Left lung (tissue), 4 donors: ENCODE measurements at regions not wholly inside any gene's neighbourhood (a gene's known extent, or its start where the extent isn't known, plus 50 kb on each side); places are given as distances from the start of the nearest gene placed in this dataset.

Source experiments
- ATAC-seq: fragments of 200-7000 bp; cut with Tn5 transposase; one replicate; pipeline ENCODE4 v1.9.1; 2020; ENCODE audit warnings: moderate library complexity
- DNase-seq, 4 donors: peaks; one replicate each; pipeline ENCODE4 v3.0.0-alpha.2; 2013 to 2020
- H3K27ac ChIP-seq, 2 donors: fragments of 200-600 bp; sonication (generic) in 1 of 2; one replicate each; pipeline versions ENCODE4 v1.5.0 to v1.8.0; 2020 to 2021
- H3K27me3 ChIP-seq, 2 donors: fragments of 200-600 bp; sonication (generic) in 1 of 2; one replicate each; pipeline versions ENCODE4 v1.5.0 to v1.8.0; 2020 to 2021
- H3K36me3 ChIP-seq, 2 donors: fragments of 200-600 bp; sonication (generic) in 1 of 2; one replicate each; pipeline versions ENCODE4 v1.5.0 to v1.8.0; 2020 to 2021
- H3K4me1 ChIP-seq, 2 donors: fragments of 200-600 bp; one replicate each; pipeline ENCODE4 v1.8.0; 2021
- H3K4me3 ChIP-seq, 2 donors: fragments of 200-600 bp; sonication (generic) in 1 of 2; one replicate each; pipeline versions ENCODE4 v1.5.0 to v1.8.0; 2020 to 2021; ENCODE audit warnings: mild to moderate bottlenecking in 1 of 2
- H3K9me3 ChIP-seq, 2 donors: fragments of 200-600 bp; sonication (generic) in 1 of 2; one replicate each; pipeline versions ENCODE4 v1.5.0 to v1.8.0; 2020 to 2021
- intact Hi-C, 2 donors: fragments of 100-400 bp; cut with DNase I; formaldehyde crosslinking; loops; one replicate each; pipeline versions ENCODE4 v1.11.2 to v1.14.2; 2022
- TF ChIP-seq, protein P1 (sequence below), 2 donors: fragments of 200-600 bp; sonication (generic) in 1 of 2; IDR thresholded peaks; one replicate each; pipeline versions ENCODE4 v1.5.0 to v1.8.0; 2021; ENCODE audit warnings: antibody characterized with exemption in 2 of 2
- donor health status: DM: no; HTN: yes; CAD: no.
- donor health status: DM: no; HTN: no; CAD: no.

DNA sequence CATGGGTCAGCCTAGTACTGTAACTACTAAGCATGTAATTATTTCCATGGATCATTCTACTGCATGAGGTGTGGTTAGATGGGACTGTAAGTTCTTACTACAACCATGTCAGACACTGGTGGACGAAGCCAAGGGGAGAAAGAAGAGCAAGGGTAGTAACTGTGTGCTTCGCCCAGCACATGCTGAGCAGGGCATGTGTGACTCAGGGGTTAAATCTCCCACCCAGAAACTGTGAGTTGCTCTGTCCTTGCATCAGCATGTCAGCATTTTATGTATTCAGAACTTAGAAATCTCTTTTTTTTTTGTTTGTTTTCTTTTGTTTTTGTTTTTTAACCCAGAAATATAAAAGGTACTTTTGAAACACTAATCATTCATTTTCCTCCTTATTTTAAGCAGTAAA, 436.6 kb upstream of the KLF12 start:
- H3K36me3 ChIP-seq, result no peaks in the 10 kb centered on the region
- no peak overlapping the region for H3K27ac ChIP-seq
- no peak for ATAC-seq
- no peak overlapping the region for H3K4me3 ChIP-seq
- H3K4me1 ChIP-seq, result peaks cover 0 to 3% of the 10 kb centered on the region in 2 donors
- peaks cover 0 to 15% of the 10 kb centered on the region in 2 donors for H3K27me3 ChIP-seq
- DNase-seq, result no peak
- TF ChIP-seq, protein P1, sequence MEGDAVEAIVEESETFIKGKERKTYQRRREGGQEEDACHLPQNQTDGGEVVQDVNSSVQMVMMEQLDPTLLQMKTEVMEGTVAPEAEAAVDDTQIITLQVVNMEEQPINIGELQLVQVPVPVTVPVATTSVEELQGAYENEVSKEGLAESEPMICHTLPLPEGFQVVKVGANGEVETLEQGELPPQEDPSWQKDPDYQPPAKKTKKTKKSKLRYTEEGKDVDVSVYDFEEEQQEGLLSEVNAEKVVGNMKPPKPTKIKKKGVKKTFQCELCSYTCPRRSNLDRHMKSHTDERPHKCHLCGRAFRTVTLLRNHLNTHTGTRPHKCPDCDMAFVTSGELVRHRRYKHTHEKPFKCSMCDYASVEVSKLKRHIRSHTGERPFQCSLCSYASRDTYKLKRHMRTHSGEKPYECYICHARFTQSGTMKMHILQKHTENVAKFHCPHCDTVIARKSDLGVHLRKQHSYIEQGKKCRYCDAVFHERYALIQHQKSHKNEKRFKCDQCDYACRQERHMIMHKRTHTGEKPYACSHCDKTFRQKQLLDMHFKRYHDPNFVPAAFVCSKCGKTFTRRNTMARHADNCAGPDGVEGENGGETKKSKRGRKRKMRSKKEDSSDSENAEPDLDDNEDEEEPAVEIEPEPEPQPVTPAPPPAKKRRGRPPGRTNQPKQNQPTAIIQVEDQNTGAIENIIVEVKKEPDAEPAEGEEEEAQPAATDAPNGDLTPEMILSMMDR (IDR thresholded peaks at IDR 0.05), result no peak
- H3K9me3 ChIP-seq, result no peaks in the 10 kb centered on the region
- intact Hi-C loops, result no loop called here

DNA sequence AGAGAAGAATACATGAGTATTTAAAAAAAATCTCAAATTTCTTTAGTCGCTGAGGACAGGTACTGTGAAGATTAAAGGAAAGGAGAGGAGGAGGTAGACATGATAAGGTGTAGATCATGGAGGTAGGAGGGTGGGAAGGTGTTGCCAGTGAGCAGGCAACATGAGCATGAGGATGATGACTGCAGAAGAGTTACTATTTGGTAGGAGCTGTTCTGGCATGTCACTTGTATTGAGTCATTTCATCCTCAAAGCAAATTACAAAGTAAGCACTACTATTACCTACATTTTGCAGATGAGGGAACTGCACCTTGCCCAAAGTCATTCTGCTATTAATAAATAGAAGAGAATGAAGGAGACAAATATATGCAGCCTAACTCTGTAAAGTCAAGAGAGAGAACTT, 435.8 kb upstream of the KLF12 start:
- no peak overlapping the region for H3K27ac ChIP-seq
- TF ChIP-seq, protein P1 (IDR thresholded peaks at IDR 0.05), result no peak
- peaks cover 0 to 7% of the 10 kb centered on the region in 2 donors for H3K27me3 ChIP-seq
- no peak overlapping the region for H3K4me3 ChIP-seq
- H3K9me3 ChIP-seq, result no peaks in the 10 kb centered on the region
- no peaks in the 10 kb centered on the region for H3K36me3 ChIP-seq
- ATAC-seq (no peak), DNase-seq (no peak)
- no peaks in the 10 kb centered on the region for H3K4me1 ChIP-seq
- intact Hi-C loops, result no loop called here

DNA sequence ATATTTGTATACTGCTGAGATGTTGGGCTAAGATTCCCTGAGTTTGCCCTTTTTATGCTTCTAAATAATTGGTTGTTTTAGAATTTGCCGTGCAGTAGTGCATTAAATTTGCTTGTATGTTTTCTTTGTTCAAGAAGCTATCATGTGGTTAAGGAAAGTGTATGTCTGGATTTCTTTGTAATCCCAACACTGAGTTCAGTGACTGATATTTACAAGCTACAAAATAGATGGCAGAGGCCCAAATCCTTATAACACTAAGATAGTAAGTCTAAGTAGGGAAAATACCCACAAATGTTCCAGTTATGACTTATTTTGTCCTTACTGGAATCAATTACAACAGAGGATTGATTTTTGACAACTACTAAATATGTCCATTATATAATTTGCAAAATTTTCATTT, 435.0 kb upstream of the KLF12 start:
- H3K27ac ChIP-seq, result no peak overlapping the region
- H3K4me1 ChIP-seq, result no peaks in the 10 kb centered on the region
- H3K9me3 ChIP-seq, result no peaks in the 10 kb centered on the region
- no peaks in the 10 kb centered on the region for H3K27me3 ChIP-seq
- TF ChIP-seq, protein P1 (IDR thresholded peaks at IDR 0.05), result no peak
- no peak for DNase-seq
- H3K36me3 ChIP-seq, result no peaks in the 10 kb centered on the region
- H3K4me3 ChIP-seq, result no peak overlapping the region
- no peak for ATAC-seq
- intact Hi-C loops, result no loop called here

DNA sequence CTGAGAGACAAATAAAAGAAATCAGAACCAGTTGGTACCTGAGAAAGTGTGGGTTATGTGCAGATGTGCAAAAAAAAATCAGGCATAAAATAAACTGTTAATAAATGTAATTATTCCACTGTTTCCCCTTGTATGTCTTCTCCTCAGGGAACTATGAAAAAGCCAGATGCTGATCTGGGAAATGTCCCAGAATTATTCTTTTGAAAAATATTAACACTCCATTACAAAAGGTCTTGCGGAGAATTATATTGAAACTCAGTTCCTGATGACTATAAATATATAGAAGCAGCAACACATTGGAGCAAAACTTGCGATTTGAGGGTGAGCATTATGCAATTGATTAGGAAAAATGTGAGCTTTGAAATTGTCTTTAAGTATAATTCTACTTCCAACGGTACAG, 433.3 kb upstream of the KLF12 start:
- H3K36me3 ChIP-seq, result no peaks in the 10 kb centered on the region
- DNase-seq (no peak), ATAC-seq (no peak)
- no peak overlapping the region for H3K4me3 ChIP-seq
- no peaks in the 10 kb centered on the region for H3K4me1 ChIP-seq
- H3K27me3 ChIP-seq, result no peaks in the 10 kb centered on the region
- intact Hi-C loops, result no loop called here
- TF ChIP-seq, protein P1 (IDR thresholded peaks at IDR 0.05), result no peak
- no peaks in the 10 kb centered on the region for H3K9me3 ChIP-seq
- no peak overlapping the region for H3K27ac ChIP-seq

DNA sequence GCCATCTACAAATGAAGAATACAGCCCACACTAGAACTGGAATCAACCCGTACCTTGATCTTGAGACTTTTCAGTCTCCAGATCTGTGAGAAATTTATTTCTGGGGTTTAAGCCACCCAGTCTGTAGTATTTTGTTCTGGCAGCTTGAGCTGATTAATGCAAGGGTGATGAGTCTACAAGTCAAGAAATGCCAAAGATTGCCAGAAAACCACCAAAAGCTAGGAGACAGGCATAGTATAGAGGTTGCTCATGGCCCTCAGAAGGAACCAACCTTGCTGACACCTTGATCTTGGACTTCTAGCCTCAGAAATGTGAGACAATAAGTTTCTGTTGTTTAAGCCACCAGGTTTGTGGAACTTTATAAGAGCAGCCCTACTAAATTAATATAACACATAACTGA, 428.2 kb upstream of the KLF12 start:
- no peaks in the 10 kb centered on the region for H3K27me3 ChIP-seq
- TF ChIP-seq, protein P1 (IDR thresholded peaks at IDR 0.05), result no peak
- H3K4me1 ChIP-seq, result no peaks in the 10 kb centered on the region
- H3K9me3 ChIP-seq, result no peaks in the 10 kb centered on the region
- H3K36me3 ChIP-seq, result no peaks in the 10 kb centered on the region
- intact Hi-C loops, result no loop called here
- no peak for ATAC-seq
- no peak overlapping the region for H3K27ac ChIP-seq
- DNase-seq, result no peak
- H3K4me3 ChIP-seq, result no peak overlapping the region
